ENCODE measurements at regions not wholly inside any gene's neighbourhood (a gene's known extent, or its start where the extent isn't known, plus 50 kb on each side); places are given as distances from the start of the nearest gene placed in this dataset.

DNA sequence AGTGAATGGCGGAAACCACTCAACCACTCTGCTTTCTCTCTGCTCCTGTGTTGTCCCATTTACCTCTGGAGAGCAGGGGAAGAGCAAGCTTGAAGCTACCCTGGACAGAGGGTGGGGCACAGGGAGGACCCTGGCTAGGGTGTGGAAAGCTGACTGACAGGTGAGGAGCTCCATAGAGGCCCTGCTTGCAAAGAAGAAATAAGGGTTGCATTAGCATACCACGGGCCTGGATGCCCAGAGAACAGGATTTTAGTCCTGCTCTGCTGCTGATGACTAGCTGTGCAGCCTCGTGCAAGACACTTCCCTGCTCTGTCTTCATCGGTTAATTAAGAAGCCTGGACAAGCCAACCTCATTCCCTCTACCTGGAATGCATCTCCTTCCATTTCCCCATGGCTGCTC, 135.0 kb downstream of the BUD13 start:
- TF ChIP-seq EZH2 (IDR thresholded peaks at IDR 0.05; ENCODE audit: low read length, missing control alignments) (no peak), CTCF (conservative IDR thresholded peaks at IDR 0.05 in 1 of 2, IDR thresholded peaks at IDR 0.05 in 1 of 2; ENCODE audit: low read depth in 1 of 2, low read length in 2 of 2) (no peak)
